HepG2 (cell line): ENCODE measurements at regions not wholly inside any gene's neighbourhood (a gene's known extent, or its start where the extent isn't known, plus 50 kb on each side); places are given as distances from the start of the nearest gene placed in this dataset.

Experiments used
- ATAC-seq: fragments of 200-7000 bp; cut with Tn5 transposase; 3 replicates; pipeline ENCODE4 v1.9.1; 2020; ENCODE audit warnings: mild to moderate bottlenecking, moderate library complexity
- BruUV-seq: library from RNA; stranded (reverse); fragments of 400-500 nt; replicated peaks from 2 replicates; lab custom pipeline; 2021; lab: Mats Ljungman, UMichigan
- CTCF ChIA-PET: fragments of 300-600 bp; formaldehyde crosslinking; extraction: SDS; loops from one replicate; lab custom pipeline; 2021; ENCODE audit warnings: low total read pairs, inconsistent platforms, low intra/inter-chr PET ratio; lab: Yijun Ruan, JAX
- POLR2A ChIA-PET: fragments of 350-600 bp; sonication (Branson Sonifier 250); formaldehyde crosslinking; loops from one replicate; lab custom pipeline; 2020; ENCODE audit warnings: antibody characterized with exemption, inconsistent platforms; lab: Yijun Ruan, JAX
- DNase-seq: peaks from one replicate; pipeline ENCODE4 v3.0.0-alpha.2; 2015; ENCODE audit warnings: low spot score
- FAIRE-seq: peaks from 3 replicates; lab custom pipeline; 2011; peaks lifted over from hg19 to GRCh38; lab: Jason Lieb, UNC
- H2AFZ ChIP-seq: one replicate; pipeline ENCODE4 v1.6.1; 2011; ENCODE audit warnings: low read length, inconsistent platforms
- H3K27ac ChIP-seq: fragments of 300-600 bp; 3 replicates; pipeline ENCODE4 v1.8.0; 2011; ENCODE audit warnings: mixed run types, mild to moderate bottlenecking, mixed read lengths, low read length, inconsistent platforms; ENCODE audit not compliant: insufficient read depth; ENCODE audit errors: extremely low read length
- H3K27me3 ChIP-seq, 2 experiments: fragments of 200-600 bp in 1 of 2; 2 replicates in 1 of 2; 3 replicates in 1 of 2; pipeline versions ENCODE4 v1.6.0 to v1.8.0; 2011; ENCODE audit warnings: low read length in 2 of 2, mild to moderate bottlenecking in 2 of 2, moderate library complexity in 2 of 2, inconsistent platforms in 1 of 2; ENCODE audit not compliant: insufficient read depth in 2 of 2, control insufficient read depth in 1 of 2
- H3K36me3 ChIP-seq, 2 experiments: fragments of 200-600 bp in 1 of 2; replicated peaks in 1 of 2; 2 replicates in 1 of 2; 3 replicates in 1 of 2; pipeline versions ENCODE4 v1.5.1 to v1.8.0; 2011; ENCODE audit warnings: low read length in 2 of 2, inconsistent platforms in 1 of 2; ENCODE audit not compliant: insufficient read depth in 2 of 2, control insufficient read depth in 1 of 2
- H3K4me1 ChIP-seq: 2 replicates; pipeline ENCODE4 v1.5.1; 2012; ENCODE audit warnings: low read length, inconsistent platforms; ENCODE audit not compliant: insufficient read depth
- H3K4me2 ChIP-seq: 2 replicates; pipeline ENCODE4 v1.6.0; 2011; ENCODE audit warnings: low read depth, low read length, inconsistent platforms
- H3K4me3 ChIP-seq, 3 experiments: fragments of 200-600 bp in 1 of 3; sonication (generic), shearing (Covaris generic) in 1 of 3; replicated peaks in 1 of 3; 2 replicates each; pipeline ENCODE4 v1.5.1; 2011 to 2016; ENCODE audit warnings: low read length in 3 of 3, inconsistent platforms in 2 of 3, low read depth in 2 of 3, mild to moderate bottlenecking in 2 of 3, control low read depth in 1 of 3, mixed read lengths in 1 of 3; ENCODE audit not compliant: insufficient read depth in 1 of 3
- H3K79me2 ChIP-seq: one replicate; pipeline ENCODE4 v1.6.1; 2011; ENCODE audit warnings: low read length, inconsistent platforms; ENCODE audit not compliant: insufficient read depth
- H3K9ac ChIP-seq: 2 replicates; pipeline ENCODE4 v1.6.0; 2011; ENCODE audit warnings: mild to moderate bottlenecking, low read depth, low read length, inconsistent platforms; ENCODE audit not compliant: insufficient read depth
- H3K9me3 ChIP-seq: 2 replicates; pipeline ENCODE4 v1.5.1; 2012; ENCODE audit warnings: mild to moderate bottlenecking, low read length
- H4K20me1 ChIP-seq: 2 replicates; pipeline ENCODE4 v1.6.0; 2011; ENCODE audit warnings: inconsistent platforms, mild to moderate bottlenecking, low read length, moderate library complexity; ENCODE audit not compliant: insufficient read depth
- KAT2B ChIP-seq: fragments of 150-350 bp; IDR thresholded peaks from 2 replicates; pipeline ENCODE4 v1.6.1; 2014; ENCODE audit warnings: low read depth, low read length, borderline replicate concordance
- MIXL1 ChIP-seq: IDR thresholded peaks from 2 replicates; pipeline ENCODE4 v1.6.1; 2016
- PLRG1 ChIP-seq: fragments of 450-650 bp; conservative IDR thresholded peaks from 2 replicates; pipeline ENCODE4 v1.6.1; 2016
- PLSCR1 ChIP-seq: sonication (generic); formaldehyde crosslinking; IDR thresholded peaks from 2 replicates; pipeline ENCODE4 v1.5.0; 2020; ENCODE audit warnings: missing genetic modification reagents, mild to moderate bottlenecking, borderline replicate concordance
- SKI ChIP-seq: fragments of 450-650 bp; IDR thresholded peaks from one replicate; pipeline ENCODE4 v1.6.1; 2018; ENCODE audit warnings: mild to moderate bottlenecking; ENCODE audit not compliant: partially characterized antibody
- SMAD9 ChIP-seq: sonication (generic); formaldehyde crosslinking; IDR thresholded peaks from 2 replicates; pipeline ENCODE4 v1.5.1; 2020; ENCODE audit warnings: mild to moderate bottlenecking, missing genetic modification reagents
- ZNF180 ChIP-seq: sonication (generic); formaldehyde crosslinking; IDR thresholded peaks from 2 replicates; pipeline ENCODE4 v1.4.0; 2020; ENCODE audit warnings: low read depth, missing genetic modification reagents, borderline replicate concordance
- ZNF343 ChIP-seq: sonication (generic); formaldehyde crosslinking; IDR thresholded peaks from 2 replicates; pipeline ENCODE4 v1.4.0; 2020; ENCODE audit warnings: mild to moderate bottlenecking, missing genetic modification reagents
- ZNF382 ChIP-seq: sonication (generic); formaldehyde crosslinking; IDR thresholded peaks from 2 replicates; pipeline ENCODE4 v1.5.0; 2020; ENCODE audit warnings: missing genetic modification reagents, mild to moderate bottlenecking, borderline replicate concordance
- ZNF432 ChIP-seq: sonication (generic); formaldehyde crosslinking; IDR thresholded peaks from 2 replicates; pipeline ENCODE4 v1.5.0; 2020; ENCODE audit warnings: missing genetic modification reagents, mild to moderate bottlenecking, borderline replicate concordance
- ZNF704 ChIP-seq: sonication (generic); formaldehyde crosslinking; IDR thresholded peaks from 2 replicates; pipeline ENCODE4 v1.8.1; 2023; ENCODE audit warnings: mild to moderate bottlenecking, inconsistent platforms, moderate library complexity, missing genetic modification reagents, borderline replicate concordance
- ZNF710 ChIP-seq: sonication (generic); formaldehyde crosslinking; IDR thresholded peaks from 2 replicates; pipeline ENCODE4 v1.5.0; 2020; ENCODE audit warnings: mild to moderate bottlenecking, missing genetic modification reagents, borderline replicate concordance
- ZNF792 ChIP-seq: IDR thresholded peaks from 2 replicates; pipeline ENCODE4 v1.6.1; 2016
- ZNF878 ChIP-seq: sonication (generic); formaldehyde crosslinking; IDR thresholded peaks from 2 replicates; pipeline ENCODE4 v1.8.1; 2023; ENCODE audit warnings: mild to moderate bottlenecking, missing genetic modification reagents, moderate library complexity
- WGBS: methylation state at CpG from one replicate; pipeline ENCODE4 v1.1.6; 2017; ENCODE audit warnings: low lambda C conversion rate; 5-methylcytosine and 5-hydroxymethylcytosine counted together
- in situ Hi-C: cut with HindIII; loops from 2 replicates; pipeline ENCODE4 v1.10.0; 2017; ENCODE audit warnings: low pct_unique_long_range_greater_than_20kb; ENCODE audit not compliant: extremely low pct_ligation_motif_present
- intact Hi-C: fragments of 100-400 bp; cut with micrococcal nuclease; formaldehyde crosslinking; loops from one replicate; pipeline ENCODE4 v1.10.0; 2022; ENCODE audit not compliant: unreplicated experiment
- TF ChIP-seq, protein P1 (sequence below): sonication (generic); formaldehyde crosslinking; IDR thresholded peaks from 2 replicates; pipeline ENCODE4 v1.5.1; 2020; ENCODE audit warnings: missing genetic modification reagents, mild to moderate bottlenecking, borderline replicate concordance

- TF ChIP-seq PLSCR1 (CRISPR knock-in tag) = no peak
These were observed 1785.7 kb upstream of the FLRT2 start (continued) for GRCh38 chr14:83744224-83744623.

DNA sequence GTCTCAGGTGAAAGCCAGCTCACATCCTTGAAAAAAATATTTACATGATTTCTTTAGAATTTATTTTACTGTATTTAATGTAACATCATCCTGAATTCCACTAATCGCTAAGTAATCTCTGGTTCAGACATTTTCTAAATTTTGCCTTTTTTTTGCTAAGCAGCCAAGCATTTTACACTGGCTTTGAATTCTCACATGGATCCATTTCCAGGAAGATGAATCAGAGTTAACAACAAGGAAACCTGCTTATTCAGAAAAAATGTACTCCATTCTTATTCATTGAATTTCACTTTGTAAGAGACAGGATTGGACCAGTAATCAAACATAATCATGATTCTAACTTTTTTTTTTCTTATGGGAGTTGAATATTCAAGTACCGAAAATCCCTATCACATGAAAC lies 1785.1 kb upstream of the FLRT2 start:
- Histone ChIP-seq H3K4me2 (no peak overlapping the region), H4K20me1 (no peaks in the 10 kb centered on the region), H3K4me3 (no peak overlapping the region), H3K27me3 (no peaks in the 10 kb centered on the region), H3K79me2 (no peaks in the 10 kb centered on the region), H3K27ac (no peak overlapping the region), H2AFZ (no peak overlapping the region), H3K36me3 (no peaks in the 10 kb centered on the region), H3K4me1 (no peaks in the 10 kb centered on the region), H3K9ac (no peak overlapping the region), H3K9me3 (peaks cover 78% of the 10 kb centered on the region)
- no peak for TF ChIP-seq ZNF180 (CRISPR knock-in tag)
- no peak for TF ChIP-seq SKI
- no peak for TF ChIP-seq ZNF432
- TF ChIP-seq PLRG1 = no peak
- TF ChIP-seq ZNF710 = no peak
- TF ChIP-seq KAT2B = no peak
- TF ChIP-seq ZNF704 (CRISPR knock-in tag) = no peak
- no peak for TF ChIP-seq SMAD9
- TF ChIP-seq ZNF792 (CRISPR knock-in tag) = no peak
- TF ChIP-seq ZNF382 (CRISPR knock-in tag) = no peak
- TF ChIP-seq ZNF878 (CRISPR knock-in tag) = no peak
- TF ChIP-seq ZNF343 (CRISPR knock-in tag) = no peak
- TF ChIP-seq MIXL1 = no peak
- TF ChIP-seq, protein P1, sequence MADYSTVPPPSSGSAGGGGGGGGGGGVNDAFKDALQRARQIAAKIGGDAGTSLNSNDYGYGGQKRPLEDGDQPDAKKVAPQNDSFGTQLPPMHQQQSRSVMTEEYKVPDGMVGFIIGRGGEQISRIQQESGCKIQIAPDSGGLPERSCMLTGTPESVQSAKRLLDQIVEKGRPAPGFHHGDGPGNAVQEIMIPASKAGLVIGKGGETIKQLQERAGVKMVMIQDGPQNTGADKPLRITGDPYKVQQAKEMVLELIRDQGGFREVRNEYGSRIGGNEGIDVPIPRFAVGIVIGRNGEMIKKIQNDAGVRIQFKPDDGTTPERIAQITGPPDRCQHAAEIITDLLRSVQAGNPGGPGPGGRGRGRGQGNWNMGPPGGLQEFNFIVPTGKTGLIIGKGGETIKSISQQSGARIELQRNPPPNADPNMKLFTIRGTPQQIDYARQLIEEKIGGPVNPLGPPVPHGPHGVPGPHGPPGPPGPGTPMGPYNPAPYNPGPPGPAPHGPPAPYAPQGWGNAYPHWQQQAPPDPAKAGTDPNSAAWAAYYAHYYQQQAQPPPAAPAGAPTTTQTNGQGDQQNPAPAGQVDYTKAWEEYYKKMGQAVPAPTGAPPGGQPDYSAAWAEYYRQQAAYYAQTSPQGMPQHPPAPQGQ (CRISPR knock-in tag) = no peak
- intact Hi-C loops = no loop called here
- FAIRE-seq (no peak), DNase-seq (no peak), ATAC-seq (no peak)
- no TSS peak for BruUV-seq
- 6% methylated on average over 2 of the region's 2 CpGs for WGBS
- POLR2A ChIA-PET = no interaction called here
- in situ Hi-C loops = no loop called here
- CTCF ChIA-PET = no interaction called here
